Caco-2 (cell line): ENCODE measurements at regions not wholly inside any gene's neighbourhood (a gene's known extent, or its start where the extent isn't known, plus 50 kb on each side); places are given as distances from the start of the nearest gene placed in this dataset.

Experiments used
- BruUV-seq: library from RNA; stranded (reverse); fragments of 400-500 nt; replicated peaks from 2 replicates; lab custom pipeline; 2021; lab: Mats Ljungman, UMichigan
- CTCF ChIA-PET: fragments of 300-600 bp; sonication (Branson Sonifier 250); formaldehyde crosslinking; loops from one replicate; lab custom pipeline; 2022; ENCODE audit warnings: antibody characterized with exemption; lab: Charles Lee
- POLR2A ChIA-PET: fragments of 300-600 bp; sonication (Branson Sonifier 250); formaldehyde crosslinking; loops from one replicate; lab custom pipeline; 2022; ENCODE audit warnings: antibody characterized with exemption; lab: Charles Lee
- DNase-seq, 2 experiments: peaks; one replicate each; pipeline versions ENCODE4 v3.0.0 to v3.0.0-alpha.2; 2020 to 2022
- H3K27me3 ChIP-seq: replicated peaks from 2 replicates; pipeline ENCODE4 v1.6.0; 2011; ENCODE audit warnings: low read length; ENCODE audit not compliant: control insufficient read depth, insufficient read depth
- H3K36me3 ChIP-seq: 2 replicates; pipeline ENCODE4 v1.5.1; 2011; ENCODE audit warnings: low read length; ENCODE audit not compliant: control insufficient read depth, insufficient read depth
- H3K4me1 ChIP-seq: fragments of 250-450 bp; sonication (Bioruptor Pico); 2 replicates; pipeline ENCODE4 v1.5.1; 2020; ENCODE audit warnings: mild to moderate bottlenecking
- H3K4me3 ChIP-seq: 2 replicates; pipeline ENCODE4 v1.5.1; 2011; ENCODE audit warnings: low read depth, mild to moderate bottlenecking, control low read depth, low read length
- H3K9me3 ChIP-seq: fragments of 250-450 bp; sonication (Bioruptor Pico); 2 replicates; pipeline ENCODE4 v1.5.1; 2020; ENCODE audit warnings: mild to moderate bottlenecking, moderate library complexity
- H3K27ac Mint-ChIP-seq: one replicate; pipeline ENCODE4 v1.8.0; 2022; ENCODE audit warnings: mixed read lengths; ENCODE audit not compliant: unreplicated experiment
- H3K27me3 Mint-ChIP-seq: one replicate; pipeline ENCODE4 v1.8.0; 2022; ENCODE audit warnings: mixed read lengths; ENCODE audit not compliant: insufficient read depth, unreplicated experiment
- H3K36me3 Mint-ChIP-seq: one replicate; pipeline ENCODE4 v1.8.0; 2022; ENCODE audit warnings: mild to moderate bottlenecking, mixed read lengths; ENCODE audit not compliant: insufficient read depth, unreplicated experiment
- H3K4me1 Mint-ChIP-seq: one replicate; pipeline ENCODE4 v1.8.0; 2022; ENCODE audit warnings: low read depth, mixed read lengths; ENCODE audit not compliant: unreplicated experiment
- H3K4me3 Mint-ChIP-seq: one replicate; pipeline ENCODE4 v1.8.0; 2022; ENCODE audit warnings: mild to moderate bottlenecking, moderate library complexity, mixed read lengths; ENCODE audit not compliant: unreplicated experiment
- H3K9me3 Mint-ChIP-seq: one replicate; pipeline ENCODE4 v1.8.0; 2022; ENCODE audit warnings: mixed read lengths; ENCODE audit not compliant: unreplicated experiment
- intact Hi-C: fragments of 100-400 bp; cut with micrococcal nuclease; formaldehyde crosslinking; loops from one replicate; pipeline ENCODE4 v1.10.0; 2022; ENCODE audit not compliant: unreplicated experiment
- TF ChIP-seq, protein P1 (sequence below), 2 experiments: fragments of 200-600 bp in 1 of 2; IDR thresholded peaks; 1 replicate in 1 of 2; 2 replicates in 1 of 2; pipeline versions ENCODE4 v1.5.1 to v1.8.0; 2011 to 2022; ENCODE audit warnings: antibody characterized with exemption in 1 of 2, control low read depth in 1 of 2, inconsistent platforms in 1 of 2, low read depth in 1 of 2, low read length in 1 of 2, mild to moderate bottlenecking in 1 of 2, moderate library complexity in 1 of 2; ENCODE audit not compliant: insufficient read depth in 1 of 2, severe bottlenecking in 1 of 2, unreplicated experiment in 1 of 2

DNA sequence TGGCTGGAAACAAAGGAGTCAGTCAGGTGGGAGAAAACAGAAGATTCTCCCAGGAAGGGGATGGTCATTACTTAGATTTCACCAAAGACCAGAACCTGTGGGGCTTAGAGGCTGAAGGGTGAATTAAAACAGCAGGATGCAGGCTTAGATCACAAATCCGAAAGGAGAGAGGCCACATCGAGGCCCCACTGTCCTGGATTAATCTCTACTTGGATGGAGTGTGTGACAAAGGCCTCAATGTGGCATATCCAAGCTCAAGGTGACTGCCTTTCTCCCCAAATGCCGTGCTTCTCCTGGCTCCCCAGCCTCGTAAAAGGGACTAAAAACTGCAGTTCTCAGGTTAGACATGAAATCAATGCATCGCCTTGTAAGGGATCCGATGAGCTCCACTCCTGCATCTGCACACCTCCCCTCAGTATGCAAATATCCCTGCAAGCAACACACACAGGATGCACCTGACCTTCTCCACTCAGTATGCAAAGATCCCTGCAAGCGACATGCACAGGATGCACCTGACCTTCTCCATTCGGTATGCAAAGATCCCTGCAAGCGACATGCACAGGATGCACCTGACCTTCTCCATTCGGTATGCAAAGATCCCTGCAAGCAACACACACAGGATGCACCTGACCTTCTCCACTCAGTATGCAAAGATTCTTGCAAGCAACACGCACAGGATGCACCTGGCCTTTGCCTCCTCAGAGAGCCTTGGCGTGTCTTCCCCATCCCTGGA lies 447.4 kb downstream of the BRD1 start:
- intact Hi-C loops, result no loop called here
- Mint-ChIP-seq H3K4me1 (no peaks in the 10 kb centered on the region), H3K27me3 (peaks cover 24% of the 10 kb centered on the region), H3K27ac (no peak overlapping the region), H3K9me3 (no peaks in the 10 kb centered on the region), H3K4me3 (no peak overlapping the region), H3K36me3 (no peaks in the 10 kb centered on the region)
- Histone ChIP-seq H3K27me3 (no peaks in the 10 kb centered on the region), H3K9me3 (no peaks in the 10 kb centered on the region), H3K36me3 (no peaks in the 10 kb centered on the region), H3K4me3 (no peak overlapping the region), H3K4me1 (no peaks in the 10 kb centered on the region)
- POLR2A ChIA-PET, result no interaction called here
- DNase-seq, result no peak
- TF ChIP-seq, protein P1, sequence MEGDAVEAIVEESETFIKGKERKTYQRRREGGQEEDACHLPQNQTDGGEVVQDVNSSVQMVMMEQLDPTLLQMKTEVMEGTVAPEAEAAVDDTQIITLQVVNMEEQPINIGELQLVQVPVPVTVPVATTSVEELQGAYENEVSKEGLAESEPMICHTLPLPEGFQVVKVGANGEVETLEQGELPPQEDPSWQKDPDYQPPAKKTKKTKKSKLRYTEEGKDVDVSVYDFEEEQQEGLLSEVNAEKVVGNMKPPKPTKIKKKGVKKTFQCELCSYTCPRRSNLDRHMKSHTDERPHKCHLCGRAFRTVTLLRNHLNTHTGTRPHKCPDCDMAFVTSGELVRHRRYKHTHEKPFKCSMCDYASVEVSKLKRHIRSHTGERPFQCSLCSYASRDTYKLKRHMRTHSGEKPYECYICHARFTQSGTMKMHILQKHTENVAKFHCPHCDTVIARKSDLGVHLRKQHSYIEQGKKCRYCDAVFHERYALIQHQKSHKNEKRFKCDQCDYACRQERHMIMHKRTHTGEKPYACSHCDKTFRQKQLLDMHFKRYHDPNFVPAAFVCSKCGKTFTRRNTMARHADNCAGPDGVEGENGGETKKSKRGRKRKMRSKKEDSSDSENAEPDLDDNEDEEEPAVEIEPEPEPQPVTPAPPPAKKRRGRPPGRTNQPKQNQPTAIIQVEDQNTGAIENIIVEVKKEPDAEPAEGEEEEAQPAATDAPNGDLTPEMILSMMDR (IDR thresholded peaks at IDR 0.05; ENCODE audit: insufficient read depth in 1 of 2, low read depth in 1 of 2, low read length in 1 of 2, severe bottlenecking in 1 of 2, unreplicated experiment in 1 of 2), result no peak
- CTCF ChIA-PET, result interaction anchor here (0.6 kb wide), 1 partner anchor 53 kb away, joined by 3 read pairs; no protein-coding TSS in a partner anchor
- no TSS peak for BruUV-seq

DNA sequence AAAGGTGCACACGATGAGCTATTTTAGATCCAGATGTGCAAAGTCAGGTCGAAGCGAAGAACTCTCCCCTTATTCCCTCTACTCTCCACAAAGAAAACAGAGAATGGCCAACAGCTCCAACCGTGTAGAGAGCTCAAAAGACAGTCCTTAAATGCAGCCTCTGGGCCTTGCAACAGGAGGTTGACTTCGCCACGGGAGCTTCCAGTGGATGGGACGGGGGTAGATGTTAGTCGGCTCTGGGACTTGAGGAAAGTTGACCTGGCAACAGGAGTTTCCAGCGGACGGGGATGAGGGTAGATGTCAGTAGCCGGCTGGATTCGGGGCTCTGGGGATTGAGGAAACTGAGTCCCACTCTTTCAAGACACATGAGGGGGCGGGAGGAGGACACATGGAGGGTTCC lies 450.4 kb downstream of the BRD1 start:
- Mint-ChIP-seq H3K36me3 (no peaks in the 10 kb centered on the region), H3K27ac (no peak overlapping the region), H3K27me3 (peaks cover 24% of the 10 kb centered on the region), H3K4me1 (no peaks in the 10 kb centered on the region), H3K4me3 (no peak overlapping the region), H3K9me3 (no peaks in the 10 kb centered on the region)
- intact Hi-C loops, result no loop called here
- DNase-seq, result no peak
- BruUV-seq, result no TSS peak
- no peaks in the 10 kb centered on the region for H3K9me3 ChIP-seq
- CTCF ChIA-PET, result no interaction called here
- no peaks in the 10 kb centered on the region for H3K27me3 ChIP-seq
- TF ChIP-seq, protein P1 (IDR thresholded peaks at IDR 0.05; ENCODE audit: insufficient read depth in 1 of 2, low read depth in 1 of 2, low read length in 1 of 2, severe bottlenecking in 1 of 2, unreplicated experiment in 1 of 2), result no peak
- H3K36me3 ChIP-seq, result no peaks in the 10 kb centered on the region
- H3K4me3 ChIP-seq, result no peak overlapping the region
- no peaks in the 10 kb centered on the region for H3K4me1 ChIP-seq
- POLR2A ChIA-PET, result no interaction called here

GRCh38 chr22:49373801-49374226 lies 453.9 kb downstream of the BRD1 start:
- POLR2A ChIA-PET, result no interaction called here
- DNase-seq, result no peak
- intact Hi-C loops, result no loop called here

More at GRCh38 chr22:49373801-49374226, 453.9 kb downstream of the BRD1 start:
- H3K36me3 Mint-ChIP-seq, result no peaks in the 10 kb centered on the region
- H3K36me3 ChIP-seq, result no peaks in the 10 kb centered on the region
- BruUV-seq, result no TSS peak
- no peak overlapping the region for H3K4me3 ChIP-seq
- H3K9me3 Mint-ChIP-seq, result no peaks in the 10 kb centered on the region
- H3K27ac Mint-ChIP-seq, result no peak overlapping the region
- peaks cover 4% of the 10 kb centered on the region; the same call in 1 of the 2 replicates for H3K4me1 ChIP-seq
- H3K27me3 ChIP-seq, result no peaks in the 10 kb centered on the region
- H3K27me3 Mint-ChIP-seq, result peaks cover 16% of the 10 kb centered on the region
- H3K4me1 Mint-ChIP-seq, result peaks cover 5% of the 10 kb centered on the region
- no peak overlapping the region for H3K4me3 Mint-ChIP-seq
- no peaks in the 10 kb centered on the region for H3K9me3 ChIP-seq
- TF ChIP-seq, protein P1 (IDR thresholded peaks at IDR 0.05; ENCODE audit: insufficient read depth in 1 of 2, low read depth in 1 of 2, low read length in 1 of 2, severe bottlenecking in 1 of 2, unreplicated experiment in 1 of 2), result no peak
- CTCF ChIA-PET, result interaction anchor here (0.7 kb wide), 1 partner anchor 30 kb away, joined by 3 read pairs; no protein-coding TSS in a partner anchor
